OCI-LY1 (cell line): ENCODE measurements at regions not wholly inside any gene's neighbourhood (a gene's known extent, or its start where the extent isn't known, plus 50 kb on each side); places are given as distances from the start of the nearest gene placed in this dataset.

ENCODE experiments used
- H2AFZ ChIP-seq: fragments of 200-600 bp; sonication (generic), shearing (Covaris generic); 2 replicates; pipeline ENCODE4 v1.6.0; 2014; ENCODE audit warnings: antibody characterized with exemption, mild to moderate bottlenecking, low read length
- H3F3A ChIP-seq: fragments of 200-600 bp; sonication (generic), shearing (Covaris generic); 2 replicates; pipeline ENCODE4 v1.6.0; 2014; ENCODE audit warnings: mild to moderate bottlenecking, antibody characterized with exemption, low read length, moderate library complexity; ENCODE audit not compliant: insufficient read depth
- H3K27ac ChIP-seq: fragments of 200-600 bp; sonication (generic); 2 replicates; pipeline ENCODE4 v1.5.1; 2014; ENCODE audit warnings: low read length, mixed run types, mild to moderate bottlenecking, low read depth; ENCODE audit not compliant: poor library complexity, severe bottlenecking
- H3K27me3 ChIP-seq: fragments of 200-600 bp; sonication (generic); 2 replicates; pipeline ENCODE4 v1.6.0; 2014; ENCODE audit warnings: antibody characterized with exemption, mild to moderate bottlenecking, low read length, moderate library complexity; ENCODE audit not compliant: insufficient read depth
- H3K36me3 ChIP-seq: fragments of 200-600 bp; sonication (generic); 2 replicates; pipeline ENCODE4 v1.6.1; 2014; ENCODE audit warnings: mild to moderate bottlenecking, antibody characterized with exemption, low read length, moderate library complexity, mixed read lengths; ENCODE audit not compliant: insufficient read depth
- H3K4me1 ChIP-seq: fragments of 200-600 bp; sonication (generic); 2 replicates; pipeline ENCODE4 v1.5.1; 2014; ENCODE audit warnings: mild to moderate bottlenecking, low read length, moderate library complexity; ENCODE audit not compliant: insufficient read depth, severe bottlenecking
- H3K4me2 ChIP-seq: fragments of 200-600 bp; sonication (generic), shearing (Covaris generic); 2 replicates; pipeline ENCODE4 v1.6.1; 2014; ENCODE audit warnings: low read length
- H3K4me3 ChIP-seq: fragments of 200-600 bp; sonication (generic); 2 replicates; pipeline ENCODE4 v1.5.1; 2014; ENCODE audit warnings: low read length, low read depth, mild to moderate bottlenecking, mixed read lengths; ENCODE audit not compliant: poor library complexity, severe bottlenecking
- H3K79me2 ChIP-seq: fragments of 200-600 bp; shearing (Covaris generic); 2 replicates; pipeline ENCODE4 v1.6.1; 2016; ENCODE audit warnings: mixed run types, low read length, mixed read lengths; ENCODE audit not compliant: insufficient read depth
- H3K9ac ChIP-seq: fragments of 200-600 bp; sonication (generic), shearing (Covaris generic); 2 replicates; pipeline ENCODE4 v1.6.1; 2014; ENCODE audit warnings: mild to moderate bottlenecking, low read length, mixed read lengths
- H3K9me2 ChIP-seq: fragments of 200-600 bp; sonication (generic), shearing (Covaris generic); 2 replicates; pipeline ENCODE4 v1.6.1; 2014; ENCODE audit warnings: low read depth, mild to moderate bottlenecking, low read length, mixed read lengths
- H3K9me3 ChIP-seq: fragments of 200-600 bp; shearing (Covaris generic); 2 replicates; pipeline ENCODE4 v1.6.1; 2014; ENCODE audit warnings: low read length, mixed read lengths
- H4K20me1 ChIP-seq: fragments of 200-600 bp; sonication (generic), shearing (Covaris generic); 2 replicates; pipeline ENCODE4 v1.6.0; 2016; ENCODE audit warnings: mild to moderate bottlenecking, low read length; ENCODE audit not compliant: insufficient read depth
- EZH2 ChIP-seq: fragments of 200-600 bp; sonication (generic), shearing (Covaris generic); IDR thresholded peaks from 2 replicates; pipeline ENCODE4 v1.8.0; 2017; ENCODE audit warnings: borderline replicate concordance, mixed run types, mild to moderate bottlenecking, antibody characterized with exemption, low read length, moderate library complexity, mixed read lengths
- TF ChIP-seq, protein P1 (sequence below): fragments of 200-600 bp; sonication (generic), shearing (Covaris generic); IDR thresholded peaks from 2 replicates; pipeline ENCODE4 v1.5.1; 2017; ENCODE audit warnings: mild to moderate bottlenecking, antibody characterized with exemption, low read length, moderate library complexity, mixed read lengths

DNA sequence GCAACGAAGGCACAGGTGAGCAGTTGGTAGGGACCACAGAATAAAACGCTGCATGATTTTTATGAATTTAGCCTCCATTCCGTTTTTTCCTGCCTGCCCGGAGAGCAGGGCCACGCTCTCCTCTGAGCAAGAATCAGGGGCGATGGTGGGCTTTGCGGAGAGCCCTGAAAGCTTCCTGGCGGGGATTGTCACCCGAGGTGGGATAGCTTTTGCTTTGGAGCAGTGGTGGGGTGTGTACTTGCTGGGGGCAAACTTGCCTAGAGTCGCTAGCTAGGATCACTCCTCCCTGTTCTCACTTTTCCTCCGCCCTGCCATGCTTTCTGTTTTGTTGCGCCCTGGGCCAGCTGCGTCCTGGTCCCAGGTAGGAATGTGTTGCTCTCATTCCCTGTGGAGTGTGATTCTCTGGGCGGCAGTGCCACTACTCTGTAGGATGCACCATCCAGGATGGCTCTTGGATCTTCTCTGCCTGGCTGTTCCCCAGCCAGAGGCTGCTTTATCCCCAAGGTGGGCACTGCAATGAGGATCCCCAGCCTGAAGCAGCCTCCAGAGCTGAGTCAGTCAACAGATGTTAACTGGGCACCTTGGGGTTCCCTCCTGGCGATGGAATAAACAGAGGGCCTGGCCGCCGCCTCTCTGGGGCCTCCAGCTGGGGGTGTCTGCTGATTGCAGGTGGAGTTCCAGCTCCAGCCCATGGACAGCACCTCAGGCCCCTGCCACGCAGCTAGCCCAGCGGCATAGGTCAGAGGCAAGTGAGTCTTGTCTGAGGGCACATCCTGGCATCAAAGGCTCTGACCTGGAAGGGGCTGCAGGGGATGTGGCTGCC lies 360.9 kb upstream of the TNRC6C start:
- Histone ChIP-seq H3K9me2 (no peaks in the 10 kb centered on the region), H3K79me2 (no peaks in the 10 kb centered on the region)

DNA sequence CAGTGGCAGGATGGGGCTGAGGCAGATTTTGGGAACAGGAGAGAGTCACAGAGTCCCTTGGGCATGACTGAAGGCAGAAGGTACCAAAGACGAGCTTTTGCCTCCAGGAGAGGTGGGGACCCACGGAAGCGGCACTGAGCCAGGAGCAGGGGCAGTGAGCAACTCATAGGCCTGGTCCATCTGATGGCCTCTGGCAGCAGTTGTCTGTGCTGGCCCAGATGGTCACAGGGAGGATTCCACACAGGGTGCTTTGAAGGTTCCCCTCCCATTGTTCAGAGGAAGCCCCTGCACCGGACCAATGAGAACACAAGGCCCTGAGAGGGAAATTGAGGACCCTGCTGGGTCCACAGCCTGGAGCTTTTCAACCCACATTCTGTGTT lies 360.3 kb upstream of the TNRC6C start:
- H3K27ac ChIP-seq = no peak overlapping the region
- no peaks in the 10 kb centered on the region for H4K20me1 ChIP-seq
- no peaks in the 10 kb centered on the region for H3K9me2 ChIP-seq
- peaks cover 14% of the 10 kb centered on the region; the same call in 1 of the 2 replicates for H3K27me3 ChIP-seq
- TF ChIP-seq, protein P1, sequence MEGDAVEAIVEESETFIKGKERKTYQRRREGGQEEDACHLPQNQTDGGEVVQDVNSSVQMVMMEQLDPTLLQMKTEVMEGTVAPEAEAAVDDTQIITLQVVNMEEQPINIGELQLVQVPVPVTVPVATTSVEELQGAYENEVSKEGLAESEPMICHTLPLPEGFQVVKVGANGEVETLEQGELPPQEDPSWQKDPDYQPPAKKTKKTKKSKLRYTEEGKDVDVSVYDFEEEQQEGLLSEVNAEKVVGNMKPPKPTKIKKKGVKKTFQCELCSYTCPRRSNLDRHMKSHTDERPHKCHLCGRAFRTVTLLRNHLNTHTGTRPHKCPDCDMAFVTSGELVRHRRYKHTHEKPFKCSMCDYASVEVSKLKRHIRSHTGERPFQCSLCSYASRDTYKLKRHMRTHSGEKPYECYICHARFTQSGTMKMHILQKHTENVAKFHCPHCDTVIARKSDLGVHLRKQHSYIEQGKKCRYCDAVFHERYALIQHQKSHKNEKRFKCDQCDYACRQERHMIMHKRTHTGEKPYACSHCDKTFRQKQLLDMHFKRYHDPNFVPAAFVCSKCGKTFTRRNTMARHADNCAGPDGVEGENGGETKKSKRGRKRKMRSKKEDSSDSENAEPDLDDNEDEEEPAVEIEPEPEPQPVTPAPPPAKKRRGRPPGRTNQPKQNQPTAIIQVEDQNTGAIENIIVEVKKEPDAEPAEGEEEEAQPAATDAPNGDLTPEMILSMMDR = no peak
- no peak for TF ChIP-seq EZH2
- no peaks in the 10 kb centered on the region for H3F3A ChIP-seq
- no peak overlapping the region for H3K4me3 ChIP-seq
- no peaks in the 10 kb centered on the region for H3K4me1 ChIP-seq
- H3K9ac ChIP-seq = no peak overlapping the region
- H3K79me2 ChIP-seq = no peaks in the 10 kb centered on the region
- H3K36me3 ChIP-seq = no peaks in the 10 kb centered on the region
- no peak overlapping the region for H2AFZ ChIP-seq
- H3K9me3 ChIP-seq = no peaks in the 10 kb centered on the region
- no peak overlapping the region for H3K4me2 ChIP-seq

More for the DNA sequence above, 360.9 kb upstream of the TNRC6C start:
- Histone ChIP-seq H4K20me1 (no peaks in the 10 kb centered on the region), H2AFZ (no peak overlapping the region), H3K4me3 (no peak overlapping the region), H3F3A (no peaks in the 10 kb centered on the region), H3K9ac (no peak overlapping the region), H3K27ac (no peak overlapping the region), H3K4me2 (no peak overlapping the region), H3K27me3 (peaks cover 14% of the 10 kb centered on the region; the same call in 1 of the 2 replicates), H3K9me3 (no peaks in the 10 kb centered on the region), H3K4me1 (no peaks in the 10 kb centered on the region), H3K36me3 (no peaks in the 10 kb centered on the region)
- TF ChIP-seq, protein P1 = no peak
- TF ChIP-seq EZH2 = no peak

DNA sequence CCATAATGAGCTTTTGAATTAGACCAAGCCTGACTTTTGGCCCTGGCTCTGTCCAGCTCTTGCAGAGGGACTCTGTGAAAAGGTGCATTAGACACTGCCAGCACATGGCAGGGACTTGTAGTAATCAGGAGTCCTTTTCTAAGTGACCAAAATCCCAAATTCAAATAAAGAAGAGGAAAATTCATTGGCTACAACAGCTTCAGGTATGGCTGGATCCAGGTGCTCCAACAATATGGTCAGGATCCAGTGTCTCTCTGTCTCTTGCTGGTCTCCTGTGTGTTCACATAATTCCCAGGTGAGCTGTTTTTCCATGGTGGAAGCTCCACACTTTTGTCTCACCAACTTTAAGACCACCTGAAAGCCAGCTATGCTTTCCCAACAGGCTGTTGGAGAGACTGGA lies 358.8 kb upstream of the TNRC6C start:
- Histone ChIP-seq H3K9me3 (no peaks in the 10 kb centered on the region), H3K4me2 (no peak overlapping the region), H3F3A (no peaks in the 10 kb centered on the region), H2AFZ (no peak overlapping the region), H3K27ac (no peak overlapping the region), H3K27me3 (peaks cover 10% of the 10 kb centered on the region; the same call in 1 of the 2 replicates), H3K4me3 (no peak overlapping the region), H4K20me1 (no peaks in the 10 kb centered on the region), H3K36me3 (no peaks in the 10 kb centered on the region), H3K4me1 (no peaks in the 10 kb centered on the region), H3K9ac (no peak overlapping the region), H3K9me2 (no peaks in the 10 kb centered on the region), H3K79me2 (no peaks in the 10 kb centered on the region)
- no peak for TF ChIP-seq EZH2
- TF ChIP-seq, protein P1 = no peak
